ENCODE measurements at regions not wholly inside any gene's neighbourhood (a gene's known extent, or its start where the extent isn't known, plus 50 kb on each side); places are given as distances from the start of the nearest gene placed in this dataset.

DNA sequence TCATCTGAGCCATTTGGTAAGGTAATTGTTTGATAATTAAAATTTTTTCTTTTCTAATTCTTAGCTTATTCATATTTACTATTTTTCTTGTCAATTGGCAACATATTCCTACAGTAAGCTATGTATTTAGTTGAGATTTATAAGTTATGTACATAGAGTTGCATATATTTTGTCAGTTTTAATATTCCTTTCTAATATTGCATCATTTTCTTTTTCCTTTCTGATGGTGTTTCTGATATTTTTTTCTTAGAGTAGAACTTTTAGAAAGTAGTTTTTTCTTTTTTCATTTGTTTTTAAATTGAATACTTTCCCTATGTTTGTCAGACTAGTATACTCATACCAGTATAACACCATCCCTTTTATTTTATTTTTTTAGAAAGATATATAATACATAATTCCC, 131.3 kb downstream of the TTC6 start:
- H3K9me3 ChIP-seq (replicated peaks; ENCODE audit: control insufficient read depth, insufficient read depth, low read length): no peaks in the 10 kb centered on the region
- no TSS peak for BruUV-seq (replicated peaks)
- intact Hi-C loops (cut with micrococcal nuclease) (no loop called here), dilution Hi-C loops (cut with MboI; ENCODE audit: extremely low pct_ligation_motif_present, low sequenced_read_pairs) (no loop called here)
- FAIRE-seq (no peak), DNase-seq (ENCODE audit: low read depth, low spot score) (no peak)
- POLR2A ChIA-PET: no interaction called here
- TF ChIP-seq EZH2 (IDR thresholded peaks at IDR 0.05; ENCODE audit: borderline replicate concordance, low read depth, low read length, severe bottlenecking) (no peak), POLR2A (IDR thresholded peaks at IDR 0.05; ENCODE audit: low read depth, low read length) (no peak)
- H3K9ac ChIP-seq (replicated peaks; ENCODE audit: extremely low read depth, insufficient read depth, low read length): no peak overlapping the region
- no peak overlapping the region for H3K27ac ChIP-seq (ENCODE audit: insufficient read depth, low read depth, low read length)
- H3K4me3 ChIP-seq (replicated peaks in 1 of 3; ENCODE audit: insufficient read depth in 1 of 3, low read depth in 1 of 3, low read length in 3 of 3): no peak overlapping the region
- H3K4me1 ChIP-seq (ENCODE audit: control insufficient read depth, extremely low read depth, insufficient read depth, low read length): no peaks in the 10 kb centered on the region
- no peak overlapping the region for H2AFZ ChIP-seq (ENCODE audit: low read depth, low read length)
- no peaks in the 10 kb centered on the region for H3K79me2 ChIP-seq (ENCODE audit: control insufficient read depth, insufficient read depth, low read length)
- no peaks in the 10 kb centered on the region for H3K9me1 ChIP-seq (replicated peaks; ENCODE audit: control insufficient read depth, extremely low read depth, insufficient read depth, low read length)
- no peaks in the 10 kb centered on the region for H4K20me1 ChIP-seq (replicated peaks; ENCODE audit: control insufficient read depth, extremely low read depth, insufficient read depth, low read length)
- no peaks in the 10 kb centered on the region for H3K36me3 ChIP-seq (ENCODE audit: control insufficient read depth in 2 of 2, extremely low read depth in 1 of 2, insufficient read depth in 2 of 2, low read length in 2 of 2)
- no peaks in the 10 kb centered on the region for H3K27me3 ChIP-seq (ENCODE audit: control insufficient read depth in 2 of 2, insufficient read depth in 2 of 2, low read length in 2 of 2)
- CTCF ChIA-PET: interaction anchor here (1.2 kb wide), 1 partner anchor 11 kb away, joined by 3 read pairs; no protein-coding TSS in a partner anchor
- H3K4me2 ChIP-seq (ENCODE audit: insufficient read depth, low read length): no peak overlapping the region

GRCh38 chr14:37729218-37729617, 133.8 kb downstream of the TTC6 start:
- Histone ChIP-seq H3K27me3 (ENCODE audit: control insufficient read depth in 2 of 2, insufficient read depth in 2 of 2, low read length in 2 of 2) (no peaks in the 10 kb centered on the region), H3K79me2 (ENCODE audit: control insufficient read depth, insufficient read depth, low read length) (no peaks in the 10 kb centered on the region), H3K9me1 (replicated peaks; ENCODE audit: control insufficient read depth, extremely low read depth, insufficient read depth, low read length) (no peaks in the 10 kb centered on the region), H4K20me1 (replicated peaks; ENCODE audit: control insufficient read depth, extremely low read depth, insufficient read depth, low read length) (no peaks in the 10 kb centered on the region), H2AFZ (ENCODE audit: low read depth, low read length) (no peak overlapping the region), H3K4me2 (ENCODE audit: insufficient read depth, low read length) (no peak overlapping the region), H3K9me3 (replicated peaks; ENCODE audit: control insufficient read depth, insufficient read depth, low read length) (no peaks in the 10 kb centered on the region), H3K4me1 (ENCODE audit: control insufficient read depth, extremely low read depth, insufficient read depth, low read length) (no peaks in the 10 kb centered on the region), H3K4me3 (replicated peaks in 1 of 3; ENCODE audit: insufficient read depth in 1 of 3, low read depth in 1 of 3, low read length in 3 of 3) (no peak overlapping the region), H3K9ac (replicated peaks; ENCODE audit: extremely low read depth, insufficient read depth, low read length) (no peak overlapping the region), H3K36me3 (ENCODE audit: control insufficient read depth in 2 of 2, extremely low read depth in 1 of 2, insufficient read depth in 2 of 2, low read length in 2 of 2) (no peaks in the 10 kb centered on the region), H3K27ac (ENCODE audit: insufficient read depth, low read depth, low read length) (no peak overlapping the region)
- no peak for TF ChIP-seq POLR2A (IDR thresholded peaks at IDR 0.05; ENCODE audit: low read depth, low read length)
- TF ChIP-seq EZH2 (IDR thresholded peaks at IDR 0.05; ENCODE audit: borderline replicate concordance, low read depth, low read length, severe bottlenecking): no peak
- no peak for TF ChIP-seq POLR2AphosphoS5 (IDR thresholded peaks at IDR 0.05; ENCODE audit: insufficient read depth, low read depth, low read length)
- TF ChIP-seq MYC (IDR thresholded peaks at IDR 0.05; ENCODE audit: low read depth, low read length): no peak
- TF ChIP-seq, protein P1, sequence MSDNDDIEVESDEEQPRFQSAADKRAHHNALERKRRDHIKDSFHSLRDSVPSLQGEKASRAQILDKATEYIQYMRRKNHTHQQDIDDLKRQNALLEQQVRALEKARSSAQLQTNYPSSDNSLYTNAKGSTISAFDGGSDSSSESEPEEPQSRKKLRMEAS (IDR thresholded peaks at IDR 0.05; ENCODE audit: insufficient read depth, insufficient read length): no peak
- no peak for TF ChIP-seq JUN (IDR thresholded peaks at IDR 0.05; ENCODE audit: borderline replicate concordance, insufficient read depth, insufficient read length, low read depth)
- no peak for TF ChIP-seq FOS (IDR thresholded peaks at IDR 0.05; ENCODE audit: borderline replicate concordance, insufficient read depth, low read length)
- TF ChIP-seq CTCF (IDR thresholded peaks at IDR 0.05; ENCODE audit: extremely low read depth in 1 of 2, insufficient read depth in 1 of 2, low read depth in 1 of 2, low read length in 2 of 2): no peak
- TF ChIP-seq GATA2 (IDR thresholded peaks at IDR 0.05; ENCODE audit: insufficient read depth, insufficient read length, low read depth, low read length): no peak
- ChIA-PET CTCF (interaction anchor here (0.6 kb wide), 1 partner anchor 20 kb away, joined by 3 read pairs; no protein-coding TSS in a partner anchor), POLR2A (interaction anchor here (0.7 kb wide), 1 partner anchor 9 kb away, joined by 4 read pairs; no protein-coding TSS in a partner anchor)
- intact Hi-C loops (cut with micrococcal nuclease) (no loop called here), dilution Hi-C loops (cut with MboI; ENCODE audit: extremely low pct_ligation_motif_present, low sequenced_read_pairs) (no loop called here)
- no TSS peak for BruUV-seq (replicated peaks)
- no peak for DNase-seq (ENCODE audit: low read depth, low spot score)
- no peak for FAIRE-seq
